Dendritic cell treated with granulocyte-macrophage colony-stimulating factor and Interleukin-4, amounts not matched to agents 40 ng/mL and 50 ng/mL, for 4 days (primary cell): ENCODE measurements at regions not wholly inside any gene's neighbourhood (a gene's known extent, or its start where the extent isn't known, plus 50 kb on each side); places are given as distances from the start of the nearest gene placed in this dataset.

Experiments
- H3K27ac Mint-ChIP-seq: one replicate; pipeline ENCODE4 v1.8.0; 2022; ENCODE audit warnings: mild to moderate bottlenecking, mixed read lengths
- H3K27me3 Mint-ChIP-seq: one replicate; pipeline ENCODE4 v1.8.0; 2022; ENCODE audit warnings: mild to moderate bottlenecking, mixed read lengths
- H3K36me3 Mint-ChIP-seq: one replicate; pipeline ENCODE4 v1.8.0; 2022; ENCODE audit warnings: low read depth, mixed read lengths
- H3K4me1 Mint-ChIP-seq: one replicate; pipeline ENCODE4 v1.8.0; 2022; ENCODE audit warnings: low read depth, mixed read lengths
- H3K4me3 Mint-ChIP-seq: one replicate; pipeline ENCODE4 v1.8.0; 2022; ENCODE audit warnings: mild to moderate bottlenecking, moderate library complexity, mixed read lengths
- H3K9me3 Mint-ChIP-seq: one replicate; pipeline ENCODE4 v1.8.0; 2022; ENCODE audit warnings: mixed read lengths
- intact Hi-C: fragments of 100-400 bp; cut with micrococcal nuclease; formaldehyde crosslinking; loops from one replicate; pipeline ENCODE4 v1.15.0; 2022

DNA sequence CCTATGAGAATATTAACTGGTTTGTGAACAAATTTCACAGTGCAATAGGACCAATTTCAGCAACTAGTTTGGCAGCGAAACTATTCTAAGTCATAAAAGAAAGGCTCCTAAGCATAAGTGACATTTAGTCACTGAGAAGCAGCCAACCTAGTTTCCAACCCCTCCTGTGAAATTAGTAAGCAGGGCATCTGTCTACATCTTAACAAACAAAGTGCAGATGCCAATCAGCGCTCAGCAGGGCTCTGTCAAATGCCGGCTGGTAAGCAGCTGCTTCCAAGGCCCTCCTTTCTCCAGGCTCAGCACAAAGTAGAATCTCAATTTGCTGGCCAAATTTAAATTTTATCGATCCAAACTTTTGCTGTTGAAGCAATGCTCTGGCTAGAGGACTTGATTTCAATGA lies 124.7 kb downstream of the ICOS start:
- Mint-ChIP-seq H3K4me3 (no peak overlapping the region), H3K4me1 (peaks cover 9% of the 10 kb centered on the region), H3K27ac (no peak overlapping the region), H3K9me3 (peaks cover 8% of the 10 kb centered on the region), H3K27me3 (peaks cover 4% of the 10 kb centered on the region), H3K36me3 (no peaks in the 10 kb centered on the region)
- intact Hi-C loops: no loop called here

GRCh38 chr2:204064119-204064518 lies 127.6 kb downstream of the ICOS start:
- H3K4me3 Mint-ChIP-seq: no peak overlapping the region
- H3K27ac Mint-ChIP-seq: no peak overlapping the region
- intact Hi-C loops: no loop called here
- peaks cover 4% of the 10 kb centered on the region for H3K27me3 Mint-ChIP-seq
- H3K4me1 Mint-ChIP-seq: no peaks in the 10 kb centered on the region
- peaks cover 8% of the 10 kb centered on the region for H3K9me3 Mint-ChIP-seq
- no peaks in the 10 kb centered on the region for H3K36me3 Mint-ChIP-seq

DNA sequence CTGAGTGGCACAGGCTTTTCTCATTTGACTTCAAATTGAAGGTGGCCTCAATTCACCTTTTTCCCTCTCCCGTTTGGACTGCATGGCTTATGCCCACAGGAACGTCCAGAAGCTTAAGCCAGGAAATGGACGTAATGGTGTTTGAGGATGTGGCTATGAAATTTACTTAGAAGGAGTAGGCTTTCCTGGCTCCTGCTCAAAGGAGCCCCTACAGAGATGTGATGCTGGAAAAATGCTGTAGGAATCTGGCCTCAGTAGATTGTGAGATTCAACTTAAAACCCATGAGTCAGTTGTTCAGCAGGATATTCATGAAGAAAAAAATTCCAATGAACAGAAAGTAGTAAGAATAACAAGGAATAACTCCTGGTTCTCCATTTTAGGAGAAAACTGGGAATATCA lies 129.0 kb downstream of the ICOS start:
- Mint-ChIP-seq H3K27ac (no peak overlapping the region), H3K36me3 (no peaks in the 10 kb centered on the region), H3K27me3 (peaks cover 6% of the 10 kb centered on the region), H3K4me1 (no peaks in the 10 kb centered on the region), H3K9me3 (peaks cover 8% of the 10 kb centered on the region), H3K4me3 (no peak overlapping the region)
- intact Hi-C loops: no loop called here

DNA sequence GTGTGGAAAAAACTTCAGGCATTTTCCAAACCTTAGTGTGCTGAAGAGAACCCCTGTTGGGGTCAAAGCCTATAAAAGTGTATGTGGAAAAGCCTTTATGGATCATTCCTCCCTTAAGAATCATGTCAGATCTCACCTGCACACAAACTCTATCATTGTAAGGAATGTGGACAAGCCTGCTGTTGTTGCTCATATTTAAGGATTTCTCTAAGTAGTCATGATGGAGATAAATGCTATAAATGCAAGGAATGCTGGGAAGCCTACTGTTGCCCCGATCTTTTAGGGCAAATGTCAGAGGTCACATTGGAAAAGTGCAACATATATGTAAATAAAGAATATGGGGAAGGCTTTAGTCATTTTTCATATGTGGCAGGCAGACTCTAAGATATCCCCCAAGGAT lies 129.5 kb downstream of the ICOS start:
- peaks cover 8% of the 10 kb centered on the region for H3K9me3 Mint-ChIP-seq
- peaks cover 6% of the 10 kb centered on the region for H3K27me3 Mint-ChIP-seq
- no peaks in the 10 kb centered on the region for H3K36me3 Mint-ChIP-seq
- H3K4me1 Mint-ChIP-seq: no peaks in the 10 kb centered on the region
- H3K27ac Mint-ChIP-seq: no peak overlapping the region
- intact Hi-C loops: no loop called here
- no peak overlapping the region for H3K4me3 Mint-ChIP-seq

GRCh38 chr2:204069804-204070203 lies 133.2 kb downstream of the ICOS start:
- Mint-ChIP-seq H3K36me3 (no peaks in the 10 kb centered on the region), H3K27me3 (peaks cover 4% of the 10 kb centered on the region), H3K4me3 (no peak overlapping the region), H3K27ac (no peak overlapping the region), H3K4me1 (no peaks in the 10 kb centered on the region), H3K9me3 (no peaks in the 10 kb centered on the region)
- intact Hi-C loops: no loop called here

DNA sequence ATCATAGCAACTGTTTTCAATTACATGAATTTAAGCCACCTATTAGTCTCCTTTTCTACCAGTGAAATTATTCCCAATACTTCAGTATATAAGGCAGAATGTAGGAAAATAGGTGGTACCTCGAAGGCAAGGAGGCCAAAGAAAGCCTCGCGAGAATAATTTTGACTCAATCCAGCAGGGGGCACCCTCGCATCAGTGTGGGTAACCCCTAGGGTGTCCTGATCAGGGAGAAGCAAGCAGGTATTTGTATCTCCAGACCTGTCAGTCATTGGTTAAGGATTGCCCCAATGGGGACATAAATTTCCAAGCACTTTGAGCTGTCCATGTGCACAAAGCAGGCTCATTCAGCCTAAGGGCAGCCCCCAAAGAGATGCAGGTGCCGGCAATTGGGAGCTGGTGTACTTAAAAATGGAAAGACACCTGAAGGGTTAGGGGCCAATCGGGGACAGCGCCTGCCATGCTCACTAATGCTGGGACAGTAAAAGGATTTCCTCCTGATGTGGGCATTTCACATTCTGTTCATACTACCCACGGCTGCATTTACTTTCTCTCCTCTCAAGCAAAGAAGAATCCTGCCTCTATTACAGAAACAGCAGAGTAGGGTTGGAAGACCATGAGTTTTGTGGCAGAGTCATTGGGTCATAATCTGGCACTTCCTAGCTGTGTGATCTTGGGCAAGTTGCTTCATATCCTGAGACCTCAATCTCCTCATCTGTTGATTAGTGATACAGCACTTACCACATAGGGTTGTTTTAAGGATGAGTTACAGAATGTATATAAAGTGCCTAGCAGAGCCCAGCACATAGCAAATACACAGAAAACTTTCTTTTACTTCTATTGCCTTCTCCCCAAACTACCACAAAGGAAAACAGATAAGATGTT lies 136.1 kb downstream of the ICOS start:
- H3K27ac Mint-ChIP-seq: no peak overlapping the region
- peaks cover 7% of the 10 kb centered on the region for H3K27me3 Mint-ChIP-seq
- no peaks in the 10 kb centered on the region for H3K4me1 Mint-ChIP-seq
- H3K4me3 Mint-ChIP-seq: no peak overlapping the region
- intact Hi-C loops: no loop called here
- H3K9me3 Mint-ChIP-seq: no peaks in the 10 kb centered on the region
- H3K36me3 Mint-ChIP-seq: no peaks in the 10 kb centered on the region

GRCh38 chr2:204074456-204074855 lies 137.9 kb downstream of the ICOS start:
- no peaks in the 10 kb centered on the region for H3K36me3 Mint-ChIP-seq
- H3K4me1 Mint-ChIP-seq: no peaks in the 10 kb centered on the region
- H3K27ac Mint-ChIP-seq: no peak overlapping the region
- intact Hi-C loops: no loop called here
- H3K27me3 Mint-ChIP-seq: peaks cover 7% of the 10 kb centered on the region
- no peak overlapping the region for H3K4me3 Mint-ChIP-seq
- no peaks in the 10 kb centered on the region for H3K9me3 Mint-ChIP-seq

- Mint-ChIP-seq H3K36me3 (no peaks in the 10 kb centered on the region), H3K27ac (no peak overlapping the region), H3K27me3 (peaks cover 3% of the 10 kb centered on the region), H3K4me1 (no peaks in the 10 kb centered on the region), H3K9me3 (no peaks in the 10 kb centered on the region), H3K4me3 (no peak overlapping the region)
- intact Hi-C loops: no loop called here
Measured at GRCh38 chr2:204078003-204078698, 141.6 kb downstream of the ICOS start.

DNA sequence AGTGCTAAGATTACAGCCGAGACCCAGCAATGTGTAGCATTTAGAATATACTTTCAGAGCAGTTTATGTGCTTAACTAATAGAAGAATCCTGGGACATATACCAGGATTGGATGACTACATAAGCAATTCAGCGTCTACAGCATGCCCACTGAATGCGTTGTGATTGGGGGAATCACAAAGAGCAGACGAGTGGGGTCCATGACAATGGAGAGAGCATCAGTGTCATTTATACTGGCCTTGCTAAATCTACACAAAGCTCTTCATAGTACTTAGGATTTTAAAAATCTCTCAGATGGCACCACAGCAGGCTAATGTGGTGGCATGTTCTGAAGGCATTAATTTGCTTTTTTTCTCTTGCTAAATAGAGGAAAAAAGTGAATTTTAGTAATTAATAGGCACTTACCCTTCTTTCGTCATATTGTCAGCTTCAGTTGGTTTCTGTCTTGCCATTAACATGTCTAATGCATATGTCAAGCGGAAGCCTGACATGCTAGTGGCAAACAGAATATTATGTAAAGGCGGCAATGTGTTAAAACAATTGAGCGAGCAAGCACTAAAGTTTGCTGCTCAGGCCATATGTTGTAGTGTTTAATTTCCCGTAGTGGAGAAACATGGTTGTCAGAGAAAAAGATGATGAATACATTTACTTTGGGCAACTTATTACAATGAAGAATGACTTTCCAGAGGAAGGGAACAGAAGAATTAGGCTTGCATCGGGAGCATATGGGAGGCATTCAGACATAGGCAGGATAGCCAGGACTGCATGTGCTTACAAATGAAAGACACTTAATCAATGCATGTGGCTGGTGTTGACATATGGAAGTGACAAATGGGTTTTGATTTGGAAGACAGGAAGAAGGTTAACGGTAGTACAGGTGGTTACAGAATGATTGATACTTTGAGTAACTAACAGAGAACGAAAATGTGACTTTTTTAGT lies 145.2 kb downstream of the ICOS start:
- no peaks in the 10 kb centered on the region for H3K9me3 Mint-ChIP-seq
- intact Hi-C loops: no loop called here
- no peak overlapping the region for H3K27ac Mint-ChIP-seq
- H3K4me3 Mint-ChIP-seq: no peak overlapping the region
- no peaks in the 10 kb centered on the region for H3K36me3 Mint-ChIP-seq
- peaks cover 3% of the 10 kb centered on the region for H3K27me3 Mint-ChIP-seq
- no peaks in the 10 kb centered on the region for H3K4me1 Mint-ChIP-seq

DNA sequence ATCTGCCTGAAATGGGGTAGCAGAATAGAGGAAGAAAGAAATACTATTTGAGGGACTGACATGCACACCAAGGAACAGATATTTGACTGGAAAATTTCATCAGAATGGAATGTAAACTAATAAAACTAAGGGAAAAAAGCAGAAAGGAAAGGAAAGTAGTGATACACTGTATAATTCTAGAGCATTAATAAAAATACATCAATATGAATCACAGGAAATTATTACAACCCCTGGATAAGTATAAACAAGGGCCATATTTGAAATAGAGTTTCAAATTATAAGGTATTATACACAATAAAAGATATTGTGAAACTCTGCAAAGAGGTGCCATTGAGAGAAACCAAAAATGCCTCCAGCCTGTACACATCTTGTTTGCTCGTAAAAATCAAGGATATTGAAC lies 149.6 kb downstream of the ICOS start:
- no peak overlapping the region for H3K27ac Mint-ChIP-seq
- H3K4me3 Mint-ChIP-seq: no peak overlapping the region
- no peaks in the 10 kb centered on the region for H3K27me3 Mint-ChIP-seq
- H3K36me3 Mint-ChIP-seq: no peaks in the 10 kb centered on the region
- no peaks in the 10 kb centered on the region for H3K9me3 Mint-ChIP-seq
- intact Hi-C loops: no loop called here
- no peaks in the 10 kb centered on the region for H3K4me1 Mint-ChIP-seq

DNA sequence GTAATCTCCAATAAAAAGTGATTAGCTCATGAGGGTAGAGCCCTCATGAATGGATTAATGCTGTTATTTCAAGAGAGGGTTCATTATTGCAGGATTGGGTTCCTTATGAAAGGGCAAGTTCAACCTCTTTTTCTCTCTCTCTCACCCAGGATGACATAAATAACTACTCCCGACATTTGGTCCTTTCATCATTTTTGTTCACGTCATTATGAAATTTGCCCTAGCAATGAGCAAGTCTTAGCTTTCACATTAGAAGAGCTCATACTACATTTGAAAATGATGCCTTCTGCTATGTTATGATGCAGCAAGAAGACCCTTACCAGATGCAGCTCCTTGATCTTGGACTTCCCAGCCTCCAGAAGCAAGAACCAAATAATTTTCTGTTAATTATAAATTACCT lies 152.5 kb downstream of the ICOS start:
- Mint-ChIP-seq H3K36me3 (no peaks in the 10 kb centered on the region), H3K27me3 (no peaks in the 10 kb centered on the region), H3K4me1 (no peaks in the 10 kb centered on the region), H3K27ac (no peak overlapping the region), H3K4me3 (no peak overlapping the region), H3K9me3 (peaks cover 15% of the 10 kb centered on the region)
- intact Hi-C loops: no loop called here

- Mint-ChIP-seq H3K36me3 (no peaks in the 10 kb centered on the region), H3K27ac (no peak overlapping the region), H3K9me3 (peaks cover 16% of the 10 kb centered on the region), H3K4me1 (no peaks in the 10 kb centered on the region), H3K4me3 (no peak overlapping the region), H3K27me3 (no peaks in the 10 kb centered on the region)
- intact Hi-C loops: no loop called here
Measured at GRCh38 chr2:204089574-204089973, 153.0 kb downstream of the ICOS start.

DNA sequence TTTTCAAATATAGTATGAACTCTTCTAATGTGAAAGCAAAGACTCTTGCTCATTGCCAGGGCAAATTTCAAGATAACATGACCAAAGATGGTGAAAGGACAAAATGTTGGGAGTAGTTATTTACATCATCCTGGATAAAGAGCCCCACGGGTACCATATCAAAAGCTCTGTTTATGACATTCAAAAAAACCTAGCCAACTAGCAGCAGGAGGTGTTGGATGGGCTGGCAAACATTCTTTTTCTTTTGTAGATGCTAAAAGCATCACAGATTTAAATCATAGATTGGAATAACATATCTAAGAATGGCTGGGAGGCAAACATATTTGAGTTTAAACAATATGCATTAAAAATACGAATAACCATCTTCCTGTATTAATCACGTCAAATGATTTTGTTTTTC lies 153.5 kb downstream of the ICOS start:
- H3K27me3 Mint-ChIP-seq: no peaks in the 10 kb centered on the region
- no peak overlapping the region for H3K27ac Mint-ChIP-seq
- no peak overlapping the region for H3K4me3 Mint-ChIP-seq
- H3K9me3 Mint-ChIP-seq: peaks cover 16% of the 10 kb centered on the region
- H3K4me1 Mint-ChIP-seq: no peaks in the 10 kb centered on the region
- intact Hi-C loops: no loop called here
- no peaks in the 10 kb centered on the region for H3K36me3 Mint-ChIP-seq

DNA sequence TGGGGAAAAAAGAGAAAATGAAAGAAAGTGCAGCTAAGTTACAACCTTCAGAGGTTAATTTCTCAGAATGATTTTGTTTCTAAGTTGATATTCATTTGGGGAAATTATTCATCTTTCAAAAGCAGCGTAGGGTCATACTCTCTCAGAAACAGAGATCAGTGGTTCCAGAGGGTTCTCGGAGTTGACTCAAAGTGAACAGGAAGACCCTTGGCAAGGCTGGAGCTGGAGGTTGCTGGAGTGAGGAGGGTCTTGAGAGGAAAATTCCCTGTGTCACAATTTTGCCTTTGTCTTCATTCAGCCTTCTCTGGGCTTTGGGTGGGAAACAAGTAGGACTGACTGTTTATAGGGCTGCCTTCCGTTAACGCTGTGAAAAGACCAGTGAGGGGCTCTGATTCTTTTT lies 168.2 kb downstream of the ICOS start:
- Mint-ChIP-seq H3K4me1 (peaks cover 6% of the 10 kb centered on the region), H3K27me3 (peaks cover 8% of the 10 kb centered on the region), H3K9me3 (no peaks in the 10 kb centered on the region), H3K4me3 (no peak overlapping the region), H3K27ac (no peak overlapping the region), H3K36me3 (no peaks in the 10 kb centered on the region)
- intact Hi-C loops: no loop called here
